H1 (cell line): ENCODE measurements at regions not wholly inside any gene's neighbourhood (a gene's known extent, or its start where the extent isn't known, plus 50 kb on each side); places are given as distances from the start of the nearest gene placed in this dataset.

ENCODE experiments used
- EGR1 ChIP-seq: IDR thresholded peaks from 2 replicates; pipeline ENCODE4 v1.6.1; 2011; ENCODE audit warnings: low read depth, low read length, borderline replicate concordance
- NANOG ChIP-seq: IDR thresholded peaks from 2 replicates; pipeline ENCODE4 v1.6.1; 2011; ENCODE audit warnings: low read length, low read depth, mild to moderate bottlenecking, inconsistent platforms; ENCODE audit not compliant: insufficient read depth, poor library complexity, severe bottlenecking
- PHF8 ChIP-seq: fragments of 200-600 bp; sonication (generic); conservative IDR thresholded peaks from 2 replicates; pipeline ENCODE4 v1.7.1; 2012; ENCODE audit warnings: low read depth, mild to moderate bottlenecking, inconsistent platforms, low read length, moderate library complexity
- TAF7 ChIP-seq: optimal IDR thresholded peaks from 2 replicates; pipeline ENCODE3; 2011; ENCODE audit warnings: low read depth, mild to moderate bottlenecking, inconsistent platforms, low read length, moderate library complexity, borderline replicate concordance
- YY1 ChIP-seq: IDR thresholded peaks from 2 replicates; pipeline ENCODE4 v1.6.1; 2011; ENCODE audit warnings: low read depth, mild to moderate bottlenecking, low read length

DNA sequence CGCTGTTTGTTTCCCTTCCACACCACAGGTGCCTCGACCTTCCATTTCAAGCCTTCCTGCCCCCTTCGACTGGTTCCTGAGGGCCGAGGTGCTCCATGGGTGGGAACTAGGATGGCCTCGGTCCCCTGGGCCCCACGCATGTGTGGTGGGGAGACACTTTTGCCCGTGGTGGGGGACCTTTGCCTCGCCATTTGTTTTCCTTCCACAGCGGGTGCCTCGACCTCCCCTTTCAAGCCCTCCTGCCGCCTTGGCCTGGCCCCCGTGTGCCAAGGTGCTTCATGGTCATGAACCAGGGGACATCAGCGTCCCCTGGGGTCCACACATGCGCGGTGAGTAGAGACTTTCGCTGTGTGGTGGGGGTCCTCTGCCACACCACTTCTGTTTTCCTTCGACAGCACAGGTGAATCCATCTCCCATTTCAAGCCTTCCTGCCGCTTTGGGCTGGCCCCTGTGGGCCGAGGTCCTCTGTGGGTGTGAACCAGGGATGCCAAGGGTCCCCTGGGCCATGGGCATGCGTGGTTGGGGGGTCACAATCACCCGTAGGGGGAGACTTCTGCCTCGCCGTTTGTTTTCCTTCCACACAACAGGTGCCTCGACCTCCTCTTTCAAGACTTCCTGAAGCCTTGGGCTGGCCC is 364.4 kb downstream of the ALG10 start (continued):
- TF ChIP-seq TAF7: no peak
- no peak for TF ChIP-seq YY1
- no peak for TF ChIP-seq NANOG
- no peak for TF ChIP-seq EGR1
- TF ChIP-seq PHF8: no peak
- TF ChIP-seq, all 59 proteins: peak for 0
